ENCODE measurements at regions not wholly inside any gene's neighbourhood (a gene's known extent, or its start where the extent isn't known, plus 50 kb on each side); places are given as distances from the start of the nearest gene placed in this dataset.

DNA sequence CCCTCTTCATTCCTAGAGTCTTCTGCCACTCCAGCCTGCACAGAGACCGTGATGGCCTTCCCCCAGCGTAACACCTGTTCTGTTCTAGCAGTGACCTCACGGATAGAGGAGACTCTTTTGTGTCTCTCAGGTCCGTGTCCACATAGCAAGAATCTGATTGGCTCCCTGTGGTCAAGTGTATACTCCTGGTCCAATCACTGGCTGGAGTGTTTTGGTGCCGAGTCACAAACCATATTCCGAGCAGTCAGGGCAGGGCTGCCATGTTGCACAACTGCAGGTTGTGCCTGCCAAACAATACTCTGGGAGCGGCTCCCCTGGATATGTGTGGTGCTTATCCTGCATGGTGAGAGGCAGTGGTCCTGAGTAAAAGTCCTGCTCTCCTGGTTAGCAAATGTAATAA, 402.4 kb downstream of the KCNRG start:
- TF ChIP-seq POLR2A (IDR thresholded peaks at IDR 0.05; ENCODE audit: low read depth) (no peak), EP300 (IDR thresholded peaks at IDR 0.05) (no peak)
- TF ChIP-seq, protein P1, sequence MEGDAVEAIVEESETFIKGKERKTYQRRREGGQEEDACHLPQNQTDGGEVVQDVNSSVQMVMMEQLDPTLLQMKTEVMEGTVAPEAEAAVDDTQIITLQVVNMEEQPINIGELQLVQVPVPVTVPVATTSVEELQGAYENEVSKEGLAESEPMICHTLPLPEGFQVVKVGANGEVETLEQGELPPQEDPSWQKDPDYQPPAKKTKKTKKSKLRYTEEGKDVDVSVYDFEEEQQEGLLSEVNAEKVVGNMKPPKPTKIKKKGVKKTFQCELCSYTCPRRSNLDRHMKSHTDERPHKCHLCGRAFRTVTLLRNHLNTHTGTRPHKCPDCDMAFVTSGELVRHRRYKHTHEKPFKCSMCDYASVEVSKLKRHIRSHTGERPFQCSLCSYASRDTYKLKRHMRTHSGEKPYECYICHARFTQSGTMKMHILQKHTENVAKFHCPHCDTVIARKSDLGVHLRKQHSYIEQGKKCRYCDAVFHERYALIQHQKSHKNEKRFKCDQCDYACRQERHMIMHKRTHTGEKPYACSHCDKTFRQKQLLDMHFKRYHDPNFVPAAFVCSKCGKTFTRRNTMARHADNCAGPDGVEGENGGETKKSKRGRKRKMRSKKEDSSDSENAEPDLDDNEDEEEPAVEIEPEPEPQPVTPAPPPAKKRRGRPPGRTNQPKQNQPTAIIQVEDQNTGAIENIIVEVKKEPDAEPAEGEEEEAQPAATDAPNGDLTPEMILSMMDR (IDR thresholded peaks at IDR 0.05), result no peak

Data from esophagus muscularis mucosa (tissue), 4 donors.